EH (cell line): ENCODE measurements at regions not wholly inside any gene's neighbourhood (a gene's known extent, or its start where the extent isn't known, plus 50 kb on each side); places are given as distances from the start of the nearest gene placed in this dataset.

Experiments used
- DNase-seq: peaks from one replicate; pipeline ENCODE4 v3.0.0-alpha.2; 2015; ENCODE audit warnings: low read depth

GRCh38 chr1:81618376-81618775, 182.4 kb upstream of the ADGRL2 start:
- DNase-seq, result no peak

- no peak for DNase-seq
Measured at GRCh38 chr1:81617308-81617967, 183.3 kb upstream of the ADGRL2 start.

DNA sequence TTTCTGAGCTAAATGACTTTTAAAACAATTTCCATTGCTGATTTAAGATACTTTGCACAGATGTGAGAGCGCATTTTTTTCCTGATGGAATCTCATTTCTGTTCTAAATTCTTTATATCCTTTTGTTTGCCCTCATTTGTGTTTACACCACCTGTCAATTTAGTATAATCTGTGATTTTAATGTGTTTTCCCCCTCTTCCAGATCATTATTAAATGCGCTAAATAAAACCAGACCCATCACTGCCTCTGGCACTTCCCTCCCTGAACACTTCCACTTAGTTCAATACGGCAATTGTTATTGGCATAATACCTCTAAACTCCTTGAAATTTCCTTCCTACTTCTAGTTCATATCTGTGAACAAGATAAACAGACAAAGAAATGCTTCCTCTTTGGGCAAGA, 186.9 kb upstream of the ADGRL2 start:
- no peak for DNase-seq

GRCh38 chr1:81607924-81608323, 192.8 kb upstream of the ADGRL2 start:
- no peak for DNase-seq

DNA sequence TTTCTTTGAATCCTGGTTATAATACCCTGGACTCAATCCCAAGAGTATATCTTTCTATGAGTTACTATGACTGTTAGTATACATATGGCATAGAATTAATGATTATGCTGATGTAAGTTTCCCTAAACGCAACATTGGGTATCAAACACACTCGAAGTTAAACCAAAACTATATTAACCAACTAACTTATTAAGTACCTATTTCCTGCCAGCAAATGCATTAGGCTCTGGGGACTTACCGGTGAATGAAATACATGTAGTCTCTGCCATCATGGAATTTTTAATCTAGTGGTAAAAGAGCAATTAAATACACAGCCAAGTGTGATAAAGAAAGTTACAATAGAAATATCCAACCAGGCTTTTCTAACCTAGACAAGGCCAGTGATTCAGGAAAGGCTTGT, 193.6 kb upstream of the ADGRL2 start:
- DNase-seq, result no peak

- DNase-seq, result no peak
Measured at GRCh38 chr1:81606656-81607055, 194.1 kb upstream of the ADGRL2 start.

- DNase-seq, result no peak
Measured at GRCh38 chr1:81605023-81605422, 195.7 kb upstream of the ADGRL2 start.

DNA sequence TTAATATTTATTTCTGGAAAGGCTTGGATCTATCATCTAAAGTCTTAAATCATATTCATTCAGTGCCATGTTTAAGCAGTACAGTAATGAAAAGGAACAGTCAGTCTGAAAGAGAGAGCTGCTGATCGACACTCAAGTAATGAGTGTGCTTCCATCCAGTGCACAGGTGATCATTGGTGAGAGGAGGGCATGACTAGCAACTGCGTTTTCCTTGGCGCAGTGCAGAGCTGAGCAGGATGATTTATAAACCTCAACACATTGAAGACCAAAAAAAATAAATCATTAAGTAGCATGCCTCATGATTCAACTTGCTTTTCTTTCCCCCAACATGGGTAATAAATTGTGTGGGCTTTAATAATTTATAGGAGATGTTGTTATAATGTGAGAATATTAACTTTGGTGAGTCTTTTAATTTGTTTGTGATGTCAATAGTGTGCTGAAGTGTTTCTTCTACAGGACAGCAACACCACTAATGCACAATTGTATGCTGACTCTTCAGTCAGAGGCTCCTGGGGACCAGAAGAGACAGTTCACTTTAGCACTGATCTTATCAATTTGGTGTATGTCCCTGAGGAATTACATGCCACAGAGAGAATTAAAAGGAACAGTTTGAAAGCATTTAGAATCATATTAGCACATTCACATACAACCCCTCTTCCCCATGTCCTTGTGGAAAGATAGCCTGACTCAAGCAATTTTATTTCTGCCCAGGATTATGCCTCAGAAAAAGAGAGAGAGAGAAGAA, 199.7 kb upstream of the ADGRL2 start:
- no peak for DNase-seq

- DNase-seq, result no peak
Measured at GRCh38 chr1:81600363-81600762, 200.4 kb upstream of the ADGRL2 start.

- DNase-seq, result no peak
Measured at GRCh38 chr1:81598623-81599022, 202.1 kb upstream of the ADGRL2 start.

DNA sequence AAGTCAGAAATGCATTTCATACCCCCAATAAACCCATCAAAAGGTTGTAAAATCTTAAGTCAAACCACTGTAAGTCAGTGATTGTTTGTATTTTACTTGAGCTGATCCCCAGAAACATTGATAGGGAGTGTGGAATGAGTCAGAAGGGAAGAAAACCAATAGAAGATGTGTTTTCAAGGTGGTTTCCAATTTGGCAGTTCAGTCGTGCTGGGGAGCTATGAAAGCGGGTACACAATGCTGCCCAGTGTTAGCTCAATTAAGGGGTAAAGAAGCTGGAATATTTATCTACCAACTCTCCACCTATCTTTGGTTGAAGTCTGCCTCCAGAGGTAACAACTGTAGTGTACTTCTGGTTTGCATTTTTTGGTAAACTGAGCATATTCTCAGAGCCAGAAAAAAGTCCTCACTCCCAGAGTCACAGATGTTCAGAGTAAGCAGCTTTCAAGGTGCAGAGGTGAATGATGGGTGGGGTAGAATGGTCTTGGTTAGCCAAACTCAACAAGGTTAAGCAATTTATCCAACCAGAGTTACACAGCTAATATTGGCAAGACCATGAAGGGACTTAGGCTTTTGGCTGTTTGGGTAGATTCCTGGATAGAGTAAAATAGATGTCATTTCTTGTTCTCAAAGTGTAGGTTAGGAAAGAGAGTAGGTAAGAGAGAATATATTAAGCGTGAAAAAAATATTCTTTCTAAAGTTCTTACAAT, 202.9 kb upstream of the ADGRL2 start:
- no peak for DNase-seq

GRCh38 chr1:81596341-81596740, 204.4 kb upstream of the ADGRL2 start:
- no peak for DNase-seq

DNA sequence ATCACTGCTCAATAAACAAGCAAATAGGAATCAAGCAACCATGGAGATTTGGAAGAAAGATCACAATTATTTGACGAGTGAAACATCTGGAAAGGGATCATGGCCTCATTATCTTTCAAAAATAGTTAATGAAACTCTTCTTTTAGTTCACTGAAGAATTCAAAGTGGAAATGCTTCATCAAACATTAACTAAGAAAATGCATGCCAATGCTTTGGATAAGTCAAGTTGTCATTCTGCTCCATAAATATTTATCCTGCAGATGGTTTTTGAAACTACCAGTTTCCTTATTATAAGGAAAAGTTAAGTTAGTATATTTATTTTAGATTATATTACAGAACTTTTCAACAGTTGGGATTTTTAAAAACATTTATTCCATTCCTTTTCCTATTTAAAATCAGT, 206.5 kb upstream of the ADGRL2 start:
- no peak for DNase-seq

DNA sequence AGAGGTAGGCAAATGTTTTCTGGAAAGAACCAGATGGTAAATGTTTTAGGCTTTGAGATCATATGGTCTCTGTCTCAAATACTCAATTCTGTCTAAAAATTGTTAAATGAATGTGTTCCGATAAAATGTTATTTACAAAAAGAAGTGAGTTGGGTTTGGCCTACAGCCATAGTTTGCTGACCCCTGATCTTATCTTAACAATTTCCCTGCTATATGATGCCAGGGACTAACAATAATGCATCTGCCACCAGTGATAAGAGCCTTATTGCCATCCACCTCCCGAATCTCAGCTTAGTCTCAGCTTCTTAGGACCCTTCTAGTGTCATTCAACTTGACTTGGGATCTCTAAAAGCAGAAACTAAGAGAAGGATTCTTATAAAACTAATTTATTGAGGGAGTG, 208.5 kb upstream of the ADGRL2 start:
- no peak for DNase-seq

DNA sequence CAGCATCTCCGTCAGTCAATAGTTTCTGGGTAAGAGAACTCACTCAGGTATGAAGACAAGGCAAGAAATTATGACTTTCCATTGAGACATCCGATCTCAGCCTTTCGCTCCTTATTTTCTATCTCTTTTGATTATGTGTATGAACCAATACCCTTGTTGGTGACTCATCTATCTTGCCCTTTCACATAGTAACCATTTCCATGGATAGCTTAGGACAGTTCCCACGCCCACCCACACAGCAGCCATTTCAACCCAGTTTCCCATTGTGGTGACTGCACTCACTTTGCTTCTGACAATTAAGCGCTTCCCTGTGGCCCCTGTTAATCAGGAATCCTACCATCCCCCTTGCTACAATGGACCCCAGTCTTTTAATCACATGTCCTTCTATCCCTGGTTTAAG, 210.6 kb upstream of the ADGRL2 start:
- DNase-seq, result no peak

DNA sequence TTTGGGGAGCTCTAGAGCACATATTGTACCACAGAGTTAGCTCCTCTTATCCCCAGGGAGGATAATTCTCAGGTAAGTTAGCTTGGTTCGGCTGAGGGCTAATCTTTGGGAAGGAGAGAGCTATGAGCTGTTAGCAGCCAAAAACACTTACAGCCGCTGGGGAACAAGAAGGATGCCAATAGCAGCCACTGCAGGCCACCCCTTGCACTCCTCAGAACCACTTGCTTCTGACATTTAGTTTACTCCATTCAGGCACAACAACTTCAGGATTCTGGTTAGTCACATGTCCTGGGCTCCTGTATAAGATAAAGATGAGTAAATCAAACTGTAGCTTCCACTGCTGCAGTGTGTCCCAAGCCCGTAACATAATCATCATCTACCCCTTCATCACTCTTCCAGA, 212.6 kb upstream of the ADGRL2 start:
- no peak for DNase-seq

DNA sequence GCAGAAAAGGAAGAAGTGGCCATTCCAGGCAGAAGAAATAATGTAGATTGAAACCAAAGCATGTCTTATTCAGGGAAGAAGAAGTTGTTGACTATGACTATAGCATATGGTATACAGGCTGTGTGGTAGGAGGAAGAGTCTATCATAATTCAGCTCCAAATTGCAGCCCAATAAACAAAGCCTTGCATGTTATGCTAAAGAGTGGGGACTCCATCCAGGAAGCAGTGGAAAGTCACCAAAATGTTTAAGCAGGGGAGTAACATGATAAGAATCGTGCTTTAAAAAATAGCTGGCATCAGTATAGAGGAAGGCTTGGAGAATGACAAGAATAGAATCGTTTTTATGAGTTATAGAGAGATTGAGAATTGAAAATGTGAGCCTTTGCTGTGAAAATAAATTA, 213.3 kb upstream of the ADGRL2 start:
- no peak for DNase-seq

GRCh38 chr1:81585371-81585770, 215.4 kb upstream of the ADGRL2 start:
- no peak for DNase-seq

DNA sequence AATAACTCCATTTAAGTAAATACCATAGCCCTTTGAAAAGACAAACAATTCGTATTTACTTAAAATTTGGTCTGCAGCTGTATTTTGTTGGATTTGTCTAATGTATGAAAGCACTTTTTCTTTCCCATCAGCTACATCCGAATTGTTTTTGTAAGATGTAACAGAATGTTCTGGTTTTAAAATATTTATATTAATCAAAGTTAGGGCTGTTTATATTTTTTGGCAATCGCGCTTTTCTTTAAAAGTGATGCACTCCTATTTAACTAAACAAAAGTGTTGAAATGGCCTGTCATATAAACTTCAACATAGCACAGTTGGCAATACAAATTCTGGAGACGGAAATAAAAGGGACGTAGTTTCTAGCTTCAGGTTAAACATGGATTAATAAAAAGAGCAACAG, 216.3 kb upstream of the ADGRL2 start:
- DNase-seq, result no peak

DNA sequence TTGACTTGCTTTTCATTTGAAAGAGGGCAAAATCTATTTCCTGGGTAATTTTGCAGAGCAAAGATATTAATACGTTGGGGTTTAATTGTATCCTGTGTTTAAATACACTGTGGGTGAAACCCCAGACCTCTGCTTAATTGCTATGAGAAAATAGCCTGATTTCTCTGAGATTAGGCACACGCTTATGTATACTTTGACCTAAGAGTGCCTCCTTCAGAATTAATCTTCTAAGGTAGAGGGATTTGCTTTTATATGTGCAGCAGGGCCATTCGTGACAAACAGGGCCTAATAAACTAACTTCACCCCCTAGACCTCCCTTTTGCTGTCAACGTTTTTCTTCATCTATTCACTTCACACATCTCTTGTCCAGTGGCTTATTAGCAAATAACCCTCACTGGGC, 216.9 kb upstream of the ADGRL2 start:
- DNase-seq, result no peak

DNA sequence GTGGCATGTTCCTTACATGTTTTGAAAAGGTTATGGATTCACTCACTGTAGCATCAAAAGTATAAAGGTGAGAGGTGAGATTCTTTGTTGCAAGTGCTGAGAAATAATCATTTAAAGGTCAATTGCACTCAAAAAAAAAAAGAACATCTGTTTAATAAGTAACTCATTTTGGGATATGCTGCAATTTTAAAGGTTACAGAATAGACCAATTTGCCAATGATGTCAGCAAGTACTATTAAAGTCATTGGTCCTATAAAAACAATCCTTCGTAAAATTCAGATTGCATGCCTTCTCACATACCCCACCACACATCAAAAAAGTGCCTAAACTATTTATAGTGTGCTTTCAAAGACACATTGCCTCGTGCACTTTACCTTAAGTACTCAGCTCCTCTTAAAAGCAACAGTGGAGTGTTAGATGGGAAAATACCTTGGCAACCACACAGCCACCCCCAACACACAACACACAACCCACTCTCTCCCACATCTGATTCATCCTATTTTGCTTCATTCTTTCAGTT, 218.2 kb upstream of the ADGRL2 start:
- no peak for DNase-seq

DNA sequence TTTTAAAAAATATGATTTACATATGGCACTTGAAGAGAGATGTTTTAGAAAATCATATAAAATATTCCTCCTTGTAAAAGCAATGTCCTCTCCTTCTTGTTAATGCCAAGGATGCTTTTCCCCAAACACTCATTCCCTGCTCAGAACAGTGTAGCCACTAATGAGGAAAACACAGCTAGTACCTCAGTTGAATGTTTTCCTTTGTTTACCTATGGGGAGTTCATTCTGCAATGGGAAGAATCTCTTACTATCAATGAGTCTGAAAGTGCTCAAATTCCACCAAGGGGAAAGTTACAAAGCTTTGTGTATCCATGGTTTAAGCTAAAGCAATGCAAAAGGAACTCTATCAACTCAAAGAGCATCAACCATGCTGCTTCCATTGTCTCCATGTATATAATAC, 221.9 kb upstream of the ADGRL2 start:
- DNase-seq, result no peak

DNA sequence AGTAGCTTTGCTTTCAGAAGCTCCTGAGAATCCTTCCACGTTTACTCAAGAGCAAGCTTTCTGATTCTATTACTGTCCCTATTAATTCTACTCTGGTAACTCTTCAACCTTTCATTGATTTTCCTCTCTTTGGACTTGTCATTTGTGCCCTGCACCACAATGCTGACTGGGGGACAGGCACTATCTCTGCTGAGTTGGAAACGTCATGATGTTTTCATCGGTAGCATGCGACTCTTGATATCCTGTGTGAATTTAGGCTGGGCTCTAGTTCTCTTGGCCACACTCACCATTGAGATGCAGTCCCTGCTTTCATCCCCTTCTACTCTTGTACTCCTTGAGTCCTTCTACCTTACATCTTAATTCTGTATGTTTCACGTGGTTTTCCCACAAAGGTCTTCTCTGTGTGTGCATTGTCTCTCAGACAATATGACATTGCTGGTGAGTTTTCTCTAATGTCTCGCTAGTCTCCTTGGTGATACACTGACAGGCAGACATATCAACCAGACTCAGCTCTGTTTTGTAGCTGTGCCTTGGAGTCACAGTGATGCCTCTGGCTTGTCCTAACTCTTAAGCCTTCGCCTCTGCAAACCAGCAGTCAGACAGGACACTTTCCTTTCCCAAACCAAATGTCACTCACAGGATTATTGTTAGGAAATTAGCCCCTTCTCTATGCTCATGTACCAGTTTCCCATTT, 223.6 kb upstream of the ADGRL2 start:
- DNase-seq, result no peak
